ENCODE measurements at regions not wholly inside any gene's neighbourhood (a gene's known extent, or its start where the extent isn't known, plus 50 kb on each side); places are given as distances from the start of the nearest gene placed in this dataset.

DNA sequence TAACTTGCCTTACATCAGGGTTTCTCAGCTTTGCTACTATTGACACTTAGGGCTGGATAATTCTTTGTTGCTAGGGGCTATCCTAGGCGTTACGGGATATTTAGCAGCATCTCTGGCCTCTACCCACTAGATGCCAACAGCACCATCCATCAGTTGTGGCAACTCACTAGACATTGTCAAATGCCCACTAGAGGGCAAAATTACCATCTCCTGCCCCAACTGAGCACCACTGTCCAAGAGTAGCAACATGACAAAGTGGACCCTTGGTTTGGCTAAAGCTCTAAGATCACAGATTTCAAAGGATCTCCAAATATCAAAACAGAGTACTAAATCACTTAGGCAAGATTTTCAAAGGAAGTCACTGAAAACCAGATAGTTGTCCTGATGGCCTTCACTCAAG lies 251.7 kb upstream of the TBX3 start:
- no peak for DNase-seq (ENCODE audit: low read depth)

DNA sequence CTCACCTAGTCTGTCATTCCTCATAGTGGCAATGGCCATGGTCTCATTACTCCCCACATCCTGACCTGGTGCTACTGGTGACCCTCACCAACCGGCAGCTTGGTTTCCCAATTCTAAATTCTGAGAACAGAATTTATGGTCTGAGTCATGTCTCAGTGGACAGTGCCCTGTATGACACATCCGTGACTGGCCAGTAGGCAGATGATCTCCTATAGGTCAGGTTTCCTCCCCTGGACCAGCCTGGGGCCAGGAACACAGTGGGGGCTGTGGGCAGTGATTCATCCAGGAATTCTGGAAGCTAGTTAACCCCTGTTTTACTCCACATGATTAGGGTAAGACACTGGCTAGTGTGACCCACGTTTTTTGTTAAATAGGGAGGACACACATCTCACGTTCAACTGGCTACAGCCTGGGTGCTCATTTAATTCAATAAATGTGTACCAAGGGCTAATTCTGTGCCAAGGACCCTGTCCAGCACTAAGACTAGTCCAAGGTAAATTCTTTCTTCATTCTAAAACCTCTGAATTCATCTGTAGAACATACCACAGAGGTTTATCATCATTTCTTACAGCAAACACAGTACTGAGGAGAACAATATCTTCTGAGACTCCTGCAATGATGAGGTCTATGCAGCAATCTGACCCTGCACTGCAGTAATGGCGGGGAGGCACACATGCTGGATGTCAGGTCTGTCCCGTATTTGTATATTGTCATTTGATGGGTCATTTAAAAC lies 249.6 kb upstream of the TBX3 start:
- no peak for DNase-seq (ENCODE audit: low read depth)

DNA sequence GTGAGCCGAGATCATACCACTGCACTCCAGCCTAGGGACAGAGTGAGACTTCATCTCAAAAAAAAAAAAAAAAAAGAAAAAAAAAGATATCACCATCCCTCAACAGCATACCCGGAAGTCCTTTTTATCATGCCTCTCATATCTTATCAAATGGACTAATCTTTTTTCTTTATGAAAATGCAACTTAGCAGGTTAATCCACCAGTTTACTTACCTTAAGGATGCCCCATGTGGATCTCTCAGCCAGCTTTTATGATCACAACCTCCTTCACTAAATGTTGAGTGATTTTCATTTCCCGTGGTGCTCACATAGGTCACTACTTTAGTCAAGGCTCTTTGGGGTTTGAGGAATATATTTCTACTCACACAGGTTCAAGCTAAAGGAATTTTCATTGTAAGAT lies 248.8 kb upstream of the TBX3 start:
- DNase-seq (ENCODE audit: low read depth) = no peak

DNA sequence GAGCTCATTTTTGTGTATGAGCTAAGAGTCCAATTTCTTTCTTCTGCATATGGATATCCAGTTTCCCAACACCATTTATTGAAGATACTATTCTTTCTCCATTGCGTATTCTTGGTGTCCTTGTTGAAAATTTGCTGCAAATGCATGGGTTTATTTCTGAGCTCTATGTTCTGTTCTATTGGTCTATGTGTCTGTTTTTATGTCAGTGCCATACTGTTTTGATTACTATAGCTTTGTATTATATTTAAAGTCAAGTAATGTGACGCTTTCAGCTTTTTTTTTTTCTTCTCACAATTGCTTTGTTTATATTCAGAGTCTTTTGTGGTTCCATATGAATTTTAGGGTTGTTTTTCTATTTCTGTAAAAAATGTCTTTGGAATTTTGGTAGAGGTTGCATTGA lies 247.1 kb upstream of the TBX3 start:
- DNase-seq (ENCODE audit: low read depth) = no peak

- DNase-seq (ENCODE audit: low read depth) = no peak
Observed at GRCh38 chr12:114926341-114926740, 242.4 kb upstream of the TBX3 start.

DNA sequence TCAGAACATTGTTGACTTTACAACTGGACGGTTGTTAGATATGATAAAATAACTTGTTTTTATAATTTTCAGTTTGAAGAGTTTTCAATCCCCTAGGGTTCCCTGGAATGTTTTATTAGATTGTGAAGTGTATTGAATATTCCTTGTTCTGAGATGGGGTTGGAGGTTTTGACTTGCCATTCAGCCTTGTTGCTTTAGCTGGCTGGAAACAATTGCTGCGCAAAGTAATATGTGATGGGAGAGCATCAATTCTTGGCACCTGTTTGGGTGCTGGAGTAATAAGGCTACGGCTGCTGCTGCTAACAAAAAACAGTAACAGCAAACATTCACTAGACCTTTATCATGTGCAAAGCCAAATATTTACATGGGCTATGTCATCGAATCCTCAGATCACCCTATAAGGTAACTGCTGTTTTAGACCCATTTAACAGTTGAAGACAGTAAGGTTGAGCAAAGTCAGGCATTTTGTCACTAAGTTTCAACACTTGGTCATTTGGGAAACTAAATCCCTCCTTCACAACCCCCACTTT lies 241.0 kb upstream of the TBX3 start:
- no peak for DNase-seq (ENCODE audit: low read depth)

DNA sequence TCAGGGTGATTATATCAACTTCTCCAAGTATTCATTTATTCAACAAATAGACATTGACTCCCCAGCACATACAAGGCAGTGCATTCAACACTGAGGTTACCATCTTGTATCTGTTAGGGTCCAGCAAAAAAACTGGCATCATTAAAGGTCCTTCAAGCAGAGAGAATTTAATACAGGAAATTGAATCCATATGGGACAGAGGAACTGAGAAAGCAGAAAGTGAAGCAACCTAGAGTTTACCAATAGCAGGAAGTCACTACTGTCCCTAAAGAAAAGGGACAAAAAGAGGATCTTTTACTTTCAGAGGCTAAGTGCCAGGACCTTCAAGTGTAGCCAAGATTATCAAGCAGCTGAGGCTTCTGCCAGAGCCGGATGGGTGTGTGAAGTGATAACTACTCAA lies 237.8 kb upstream of the TBX3 start:
- no peak for DNase-seq (ENCODE audit: low read depth)

GRCh38 chr12:114920771-114921554 lies 237.0 kb upstream of the TBX3 start:
- no peak for DNase-seq (ENCODE audit: low read depth)

DNA sequence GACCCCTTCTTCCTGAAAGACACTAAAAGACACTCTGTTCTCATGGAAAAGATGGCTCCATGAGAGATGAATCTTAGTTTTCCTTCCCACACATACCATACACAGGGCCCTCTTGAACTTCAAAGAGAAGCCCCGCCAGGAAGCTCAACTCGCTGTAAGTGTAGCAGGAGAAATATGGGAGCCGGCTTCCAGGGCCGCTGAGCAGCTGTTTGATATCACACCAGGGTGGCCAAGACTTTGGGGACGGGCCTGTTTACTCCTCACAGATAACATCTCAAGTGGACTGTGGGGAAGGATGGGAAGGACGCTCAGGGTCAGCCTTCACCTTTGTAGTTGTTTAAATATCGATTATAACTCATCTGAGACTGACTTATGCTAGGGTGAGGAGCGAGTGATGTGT lies 235.5 kb upstream of the TBX3 start:
- DNase-seq (ENCODE audit: low read depth) = no peak

- no peak for DNase-seq (ENCODE audit: low read depth)
Observed at GRCh38 chr12:114918535-114919233, 234.7 kb upstream of the TBX3 start.

DNA sequence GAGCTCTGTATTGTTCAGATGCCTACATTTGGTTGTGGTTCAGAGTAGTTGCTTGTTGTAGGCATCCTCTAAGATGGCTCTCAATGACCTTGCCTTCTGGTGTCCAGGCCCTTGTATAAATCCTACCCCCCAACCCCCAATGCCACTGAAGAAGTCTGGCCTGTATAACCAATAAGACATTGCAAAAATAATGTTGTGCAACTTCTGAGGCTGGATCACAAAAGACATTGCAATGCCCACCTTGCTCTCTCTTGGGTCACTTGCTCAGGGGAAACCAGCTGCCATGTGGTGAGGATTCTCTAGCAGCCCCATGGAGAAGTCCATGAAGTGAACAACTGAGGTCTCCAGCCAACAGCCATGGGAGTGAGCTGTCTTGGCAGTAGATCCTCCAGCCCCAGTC lies 234.0 kb upstream of the TBX3 start:
- no peak for DNase-seq (ENCODE audit: low read depth)

- no peak for DNase-seq (ENCODE audit: low read depth)
Observed at GRCh38 chr12:114917307-114917706, 233.3 kb upstream of the TBX3 start.

GRCh38 chr12:114916541-114916940 lies 232.6 kb upstream of the TBX3 start:
- DNase-seq (ENCODE audit: low read depth) = no peak

DNA sequence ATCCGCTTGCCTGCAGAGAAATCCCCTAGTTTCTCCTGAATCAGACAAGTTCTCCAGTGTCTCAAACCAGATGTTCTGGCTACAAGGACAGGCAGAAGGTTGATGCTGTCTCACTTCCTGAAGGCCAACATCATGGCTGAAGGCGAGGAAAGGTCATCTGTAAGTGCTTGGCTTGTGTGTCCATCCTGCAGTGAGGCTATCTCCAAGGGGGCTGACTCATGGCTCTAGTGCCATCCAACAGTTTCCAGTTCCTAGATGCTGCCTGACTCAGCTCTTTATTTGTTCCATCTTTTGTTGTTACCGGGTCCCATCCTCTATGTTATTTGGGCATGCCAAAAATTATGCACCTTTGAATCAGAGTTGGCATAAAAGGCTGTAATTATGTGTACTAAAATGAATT lies 232.1 kb upstream of the TBX3 start:
- no peak for DNase-seq (ENCODE audit: low read depth)

DNA sequence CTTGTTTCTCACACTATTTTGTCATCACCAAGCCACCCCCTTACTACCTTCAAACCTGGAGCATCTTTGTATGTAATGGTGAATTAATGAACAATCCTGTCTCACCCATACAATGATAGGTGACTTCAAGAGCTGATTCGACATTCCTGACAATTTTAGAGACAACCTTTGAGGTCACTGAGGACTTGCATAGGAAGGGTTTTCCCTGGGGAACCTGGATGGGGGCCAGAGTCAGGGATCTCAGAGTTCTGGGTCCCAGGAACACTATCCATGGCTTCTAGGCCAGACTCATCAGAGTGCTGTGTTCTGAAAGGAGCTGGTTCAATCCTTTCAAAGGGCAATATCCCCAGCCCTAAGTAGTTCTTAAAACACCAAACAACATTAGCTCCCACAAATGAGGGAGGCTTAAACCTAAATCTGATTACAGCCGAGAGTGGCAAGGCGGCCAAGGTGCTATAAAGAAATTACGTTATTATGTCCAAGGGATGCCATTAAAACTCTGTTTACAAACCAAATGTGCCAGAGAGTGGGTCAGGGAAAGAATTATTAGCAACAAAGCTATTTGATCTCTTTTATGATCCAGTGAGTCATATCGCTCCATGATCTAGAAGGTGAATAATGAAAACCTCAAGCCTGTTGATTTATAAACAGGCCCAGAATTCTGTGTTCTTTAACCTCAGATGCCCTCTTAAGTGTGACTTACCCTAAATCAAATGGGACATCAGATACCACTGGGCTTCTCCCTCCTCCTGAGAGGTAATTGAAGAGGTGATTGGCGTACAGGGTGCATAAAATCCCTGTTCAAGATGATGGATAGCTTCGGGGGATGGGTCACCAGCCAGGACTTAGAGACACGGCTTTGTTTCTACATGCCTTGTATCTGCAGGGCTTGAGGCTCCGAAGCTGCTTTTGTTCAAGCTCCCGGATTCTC lies 230.2 kb upstream of the TBX3 start:
- no peak for DNase-seq (ENCODE audit: low read depth)

DNA sequence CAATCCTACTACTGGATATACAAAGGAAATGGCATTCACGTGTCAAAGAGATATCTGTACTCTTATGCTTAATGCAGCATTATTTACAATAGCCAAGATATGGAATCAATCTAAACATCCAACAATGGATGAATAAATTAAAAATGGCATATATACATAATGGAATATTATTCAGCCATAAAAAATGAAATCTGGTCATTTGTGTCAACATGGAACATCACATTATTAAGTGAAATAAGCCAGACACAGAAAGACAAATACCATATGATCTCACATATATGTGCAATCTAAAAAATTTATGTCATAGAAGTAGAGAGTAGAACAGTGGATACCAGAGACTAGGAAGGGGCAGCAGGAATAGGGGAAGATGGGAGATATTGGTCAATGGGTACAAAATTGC lies 228.8 kb upstream of the TBX3 start:
- DNase-seq (ENCODE audit: low read depth) = no peak

DNA sequence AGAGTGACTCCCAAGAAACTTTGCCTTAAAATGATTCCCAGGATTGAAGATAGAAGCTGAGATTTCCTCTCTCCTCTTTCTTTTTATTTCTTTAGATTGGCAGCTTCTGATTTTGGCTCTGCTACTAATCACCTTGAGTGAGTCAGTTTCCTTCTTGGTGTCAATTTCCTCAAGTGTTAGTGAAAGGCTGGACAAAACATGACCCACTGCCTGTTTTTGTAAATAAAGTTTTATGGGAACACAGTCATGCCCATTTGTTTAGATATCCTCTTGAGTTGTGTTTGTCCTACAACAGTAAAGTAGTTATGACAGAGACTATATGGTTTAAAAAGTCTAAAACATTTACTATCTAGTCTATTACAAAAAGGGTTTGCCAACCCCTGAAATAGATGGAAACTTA lies 227.2 kb upstream of the TBX3 start:
- DNase-seq (ENCODE audit: low read depth) = no peak

GRCh38 chr12:114904254-114905003 lies 220.5 kb upstream of the TBX3 start:
- DNase-seq (ENCODE audit: low read depth) = no peak

DNA sequence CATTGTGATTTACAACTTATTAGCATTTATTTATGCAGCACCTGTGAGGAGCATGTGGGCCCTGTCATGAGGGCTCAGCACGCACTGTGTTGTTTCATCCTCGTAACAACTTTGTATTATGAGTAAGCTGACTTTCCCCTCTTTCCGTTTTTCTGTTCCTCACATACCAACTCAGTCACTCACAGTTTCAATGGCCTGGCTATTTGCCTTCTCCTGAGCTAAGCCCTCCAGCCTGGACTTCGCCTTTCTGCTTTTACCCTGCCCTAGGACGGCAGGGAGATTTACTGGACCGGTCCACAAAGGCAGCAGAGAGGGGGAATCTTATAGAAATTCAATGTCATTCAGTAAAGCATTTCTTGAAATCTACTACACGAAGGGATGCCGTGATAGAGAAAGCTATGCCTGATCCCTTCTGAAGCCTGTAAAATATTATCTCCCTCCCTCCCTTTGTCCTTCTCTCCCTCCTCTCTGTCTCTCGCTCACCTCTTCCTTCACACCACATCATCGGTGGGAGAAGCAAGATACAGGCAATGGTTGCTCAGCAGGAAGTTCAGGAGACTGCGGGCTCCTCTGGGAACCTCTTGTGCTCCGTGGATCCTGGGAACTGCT lies 219.2 kb upstream of the TBX3 start:
- no peak for DNase-seq (ENCODE audit: low read depth)

GRCh38 chr12:114902665-114903064 lies 218.7 kb upstream of the TBX3 start:
- no peak for DNase-seq (ENCODE audit: low read depth)

DNA sequence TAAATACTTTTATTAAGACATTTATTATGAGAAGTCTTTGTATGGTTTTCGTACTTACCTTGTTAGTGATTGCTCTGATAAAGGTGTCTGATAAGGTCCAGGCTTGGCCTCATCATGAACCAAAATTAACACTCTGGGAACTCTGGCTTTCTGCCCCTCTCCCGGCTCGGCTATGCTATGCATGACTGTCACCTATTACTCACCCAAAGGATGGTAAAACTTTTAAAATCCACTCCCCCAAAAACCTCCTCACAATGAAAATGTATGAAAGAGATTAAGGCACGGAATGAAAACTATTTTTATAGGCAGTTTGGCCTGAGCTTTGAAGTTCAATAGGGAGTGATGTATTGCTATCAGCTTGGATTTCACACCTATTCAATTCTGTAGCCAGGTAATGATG lies 217.3 kb upstream of the TBX3 start:
- DNase-seq (ENCODE audit: low read depth) = no peak

Data from T-helper 22 cell (primary cell).